HCT116 (cell line): ENCODE measurements at regions not wholly inside any gene's neighbourhood (a gene's known extent, or its start where the extent isn't known, plus 50 kb on each side); places are given as distances from the start of the nearest gene placed in this dataset.

Source experiments
- ATAC-seq: fragments of 200-7000 bp; cut with Tn5 transposase; 2 replicates; pipeline ENCODE4 v1.9.1; 2020; ENCODE audit warnings: mild to moderate bottlenecking, moderate library complexity
- BruUV-seq: library from RNA; stranded (reverse); fragments of 400-500 nt; replicated peaks from 2 replicates; lab custom pipeline; 2021; lab: Mats Ljungman, UMichigan
- CTCF ChIA-PET: fragments of 300-600 bp; sonication (Branson Sonifier 250); formaldehyde crosslinking; loops from one replicate; lab custom pipeline; 2021; ENCODE audit warnings: antibody characterized with exemption; lab: Charles Lee
- POLR2A ChIA-PET: fragments of 300-600, 350-600 bp; sonication (Branson Sonifier 250); formaldehyde crosslinking; loops from one replicate; lab custom pipeline; 2021; ENCODE audit warnings: antibody characterized with exemption; lab: Charles Lee
- RAD21 ChIA-PET, 2 experiments: fragments of 300-600 bp; sonication (Branson Sonifier 250); formaldehyde crosslinking; loops; one replicate each; lab custom pipeline; 2023; ENCODE audit warnings: low total read pairs in 2 of 2; ENCODE audit not compliant: uncharacterized antibody in 2 of 2, unreplicated experiment in 2 of 2, low non-redundant PET in 1 of 2; lab: Charles Lee
- DNase-seq: peaks from one replicate; pipeline ENCODE4 v3.0.0-alpha.2; 2010; ENCODE audit warnings: low read depth, low spot score
- H2AFZ ChIP-seq: fragments of 200-600 bp; shearing (Covaris generic), sonication (generic); 2 replicates; pipeline ENCODE4 v1.6.1; 2017; ENCODE audit warnings: low read depth, mixed run types, mixed read lengths, antibody characterized with exemption, low read length; ENCODE audit not compliant: poor library complexity, severe bottlenecking
- H3K27ac ChIP-seq: 2 replicates; pipeline ENCODE4 v1.5.1; 2012; ENCODE audit warnings: low read depth, low read length
- H3K27me3 ChIP-seq: fragments of 200-600 bp; sonication (generic); 2 replicates; pipeline ENCODE4 v1.6.1; 2016; ENCODE audit warnings: mixed run types, low read length, mixed read lengths; ENCODE audit not compliant: insufficient read depth
- H3K36me3 ChIP-seq, 2 experiments: fragments of 200-500 bp in 1 of 2; fragments of 200-600 bp in 1 of 2; sonication (Bioruptor generic) in 1 of 2; sonication (generic) in 1 of 2; 2 replicates each; pipeline versions ENCODE4 v1.5.1 to v1.6.1; 2014 to 2016; ENCODE audit warnings: low read length in 2 of 2, inconsistent platforms in 1 of 2, mixed read lengths in 1 of 2, mixed run types in 1 of 2; ENCODE audit not compliant: insufficient read depth in 2 of 2, control insufficient read depth in 1 of 2
- H3K4me1 ChIP-seq, 2 experiments: fragments of 200-600 bp in 1 of 2; sonication (generic) in 1 of 2; 2 replicates each; pipeline versions ENCODE4 v1.5.1 to v1.6.1; 2012 to 2017; ENCODE audit warnings: low read length in 2 of 2, inconsistent platforms in 1 of 2, mild to moderate bottlenecking in 1 of 2, mixed read lengths in 1 of 2, mixed run types in 1 of 2, moderate library complexity in 1 of 2; ENCODE audit not compliant: insufficient read depth in 2 of 2, control insufficient read depth in 1 of 2
- H3K4me2 ChIP-seq: fragments of 200-600 bp; sonication (generic); 2 replicates; pipeline ENCODE4 v1.6.1; 2017; ENCODE audit warnings: mixed run types, low read length, mixed read lengths
- H3K4me3 ChIP-seq, 2 experiments: fragments of 200-600 bp in 1 of 2; sonication (generic) in 1 of 2; replicated peaks in 1 of 2; 2 replicates each; pipeline ENCODE4 v1.5.1; 2011 to 2016; ENCODE audit warnings: low read length in 2 of 2, control low read depth in 1 of 2, low read depth in 1 of 2, mild to moderate bottlenecking in 1 of 2, mixed read lengths in 1 of 2, mixed run types in 1 of 2
- H3K79me2 ChIP-seq: fragments of 200-600 bp; sonication (generic); 2 replicates; pipeline ENCODE4 v1.6.1; 2017; ENCODE audit warnings: mild to moderate bottlenecking, mixed run types, low read length, moderate library complexity, mixed read lengths; ENCODE audit not compliant: insufficient read depth
- H3K9ac ChIP-seq: fragments of 200-600 bp; sonication (generic); 2 replicates; pipeline ENCODE4 v1.6.1; 2016; ENCODE audit warnings: low read length, mixed read lengths
- H3K9me2 ChIP-seq: fragments of 200-600 bp; sonication (generic), shearing (Covaris generic); 2 replicates; pipeline ENCODE4 v1.6.1; 2017; ENCODE audit warnings: mixed run types, mild to moderate bottlenecking, moderate library complexity; ENCODE audit not compliant: insufficient read depth
- H3K9me3 ChIP-seq, 2 experiments: fragments of 200-500 bp in 1 of 2; fragments of 200-600 bp in 1 of 2; sonication (Bioruptor generic) in 1 of 2; sonication (generic) in 1 of 2; 2 replicates each; pipeline ENCODE4 v1.6.1; 2014 to 2017; ENCODE audit warnings: low read length in 2 of 2, mixed read lengths in 2 of 2, inconsistent platforms in 1 of 2, low read depth in 1 of 2, mild to moderate bottlenecking in 1 of 2, mixed run types in 1 of 2, moderate library complexity in 1 of 2; ENCODE audit not compliant: control insufficient read depth in 1 of 2, insufficient read depth in 1 of 2
- H4K20me1 ChIP-seq: fragments of 200-600 bp; sonication (generic), shearing (Covaris generic); 2 replicates; pipeline ENCODE4 v1.6.1; 2017; ENCODE audit warnings: mixed run types, mild to moderate bottlenecking, moderate library complexity; ENCODE audit not compliant: insufficient read depth
- ATF3 ChIP-seq: IDR thresholded peaks from 2 replicates; pipeline ENCODE4 v1.6.1; 2012
- CBX3 ChIP-seq: IDR thresholded peaks from 2 replicates; pipeline ENCODE4 v1.6.1; 2012; ENCODE audit warnings: low read depth
- CTCF ChIP-seq, 3 experiments: fragments of 200-600 bp in 1 of 3; sonication (generic) in 1 of 3; IDR thresholded peaks in 2 of 3; conservative IDR thresholded peaks in 1 of 3; 2 replicates each; pipeline ENCODE4 v1.5.1; 2012 to 2017; ENCODE audit warnings: low read depth in 2 of 3, low read length in 2 of 3, antibody characterized with exemption in 1 of 3, borderline replicate concordance in 1 of 3, control low read depth in 1 of 3, mild to moderate bottlenecking in 1 of 3, mixed read lengths in 1 of 3, mixed run types in 1 of 3, moderate library complexity in 1 of 3; ENCODE audit not compliant: insufficient read depth in 1 of 3
- ELF1 ChIP-seq: IDR thresholded peaks from 2 replicates; pipeline ENCODE4 v1.6.1; 2012; ENCODE audit warnings: low read depth, borderline replicate concordance
- EZH2phosphoT487 ChIP-seq: fragments of 200-600 bp; IDR thresholded peaks from 2 replicates; pipeline ENCODE4 v1.6.1; 2018; ENCODE audit warnings: antibody characterized with exemption, borderline replicate concordance
- JUND ChIP-seq: IDR thresholded peaks from 2 replicates; pipeline ENCODE4 v1.6.1; 2012
- POLR2A ChIP-seq: IDR thresholded peaks from 2 replicates; pipeline ENCODE4 v1.7.0; 2011; ENCODE audit warnings: borderline replicate concordance; ENCODE audit not compliant: insufficient read depth, insufficient read length; ENCODE audit errors: extremely low read depth
- SIN3A ChIP-seq: IDR thresholded peaks from 2 replicates; pipeline ENCODE4 v1.6.1; 2012; ENCODE audit warnings: low read depth
- SP1 ChIP-seq: IDR thresholded peaks from 2 replicates; pipeline ENCODE4 v1.6.1; 2012; ENCODE audit warnings: low read depth
- SRF ChIP-seq: IDR thresholded peaks from 2 replicates; pipeline ENCODE4 v1.6.1; 2012; ENCODE audit warnings: low read depth
- ZFX ChIP-seq: fragments of 450-650 bp; IDR thresholded peaks from 2 replicates; pipeline ENCODE4 v1.6.1; 2017
- ZNF274 ChIP-seq: fragments of 200-500 bp; sonication (Bioruptor generic); IDR thresholded peaks from 2 replicates; pipeline ENCODE4 v1.6.1; 2014; ENCODE audit warnings: mild to moderate bottlenecking, low read depth, low read length, inconsistent platforms
- intact Hi-C: fragments of 100-400 bp; cut with micrococcal nuclease; formaldehyde crosslinking; loops from 2 replicates; pipeline ENCODE4 v1.10.0; 2022
- TF ChIP-seq, protein P1 (sequence below): IDR thresholded peaks from 2 replicates; pipeline ENCODE4 v1.6.1; 2011; ENCODE audit warnings: mild to moderate bottlenecking, low read length, moderate library complexity; ENCODE audit not compliant: insufficient replicate concordance; ENCODE audit errors: extremely low read depth

DNA sequence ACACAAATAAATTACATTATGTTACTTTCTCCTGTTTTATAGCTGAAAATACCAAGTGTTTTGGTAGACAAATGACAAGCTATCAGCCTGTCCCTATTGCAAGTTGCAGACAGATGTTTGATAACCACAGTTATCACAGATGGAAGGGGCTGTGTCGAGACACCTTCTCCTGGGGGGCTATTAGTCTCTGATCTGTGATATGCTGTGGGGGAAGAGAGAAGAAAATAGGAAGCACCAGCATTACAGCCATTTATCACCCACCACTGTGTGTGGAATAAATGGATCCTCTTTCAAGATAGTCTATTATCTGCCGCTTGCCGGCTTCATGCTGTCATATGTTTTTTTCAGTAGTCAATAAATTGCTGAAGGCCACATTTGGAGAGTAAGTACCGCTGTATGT, 597.2 kb upstream of the ADARB2 start:
- H3K4me1 ChIP-seq, result no peaks in the 10 kb centered on the region

More for the DNA sequence above, 597.2 kb upstream of the ADARB2 start:
- no TSS peak for BruUV-seq
- H4K20me1 ChIP-seq, result no peaks in the 10 kb centered on the region
- H3K36me3 ChIP-seq, result no peaks in the 10 kb centered on the region
- H3K4me3 ChIP-seq, result no peak overlapping the region
- no peak overlapping the region for H2AFZ ChIP-seq
- no peaks in the 10 kb centered on the region for H3K79me2 ChIP-seq
- H3K27ac ChIP-seq, result no peak overlapping the region
- CTCF ChIA-PET, result no interaction called here
- DNase-seq, result no peak
- RAD21 ChIA-PET, result no interaction called here
- no peak for ATAC-seq
- H3K4me2 ChIP-seq, result no peak overlapping the region
- POLR2A ChIA-PET, result no interaction called here
- H3K9me2 ChIP-seq, result no peaks in the 10 kb centered on the region
- intact Hi-C loops, result no loop called here
- TF ChIP-seq ATF3, result no peak
- TF ChIP-seq POLR2A, result no peak
- no peak for TF ChIP-seq SP1
- no peak for TF ChIP-seq SIN3A
- TF ChIP-seq CTCF (IDR thresholded peaks at IDR 0.05 in 2 of 3, conservative IDR thresholded peaks at IDR 0.05 in 1 of 3; ENCODE audit: borderline replicate concordance in 1 of 3, insufficient read depth in 1 of 3, low read depth in 2 of 3, low read length in 2 of 3), result no peak
- no peak for TF ChIP-seq EZH2phosphoT487
- no peak for TF ChIP-seq JUND
- TF ChIP-seq ZFX, result no peak
- no peak for TF ChIP-seq ELF1
- TF ChIP-seq, protein P1, sequence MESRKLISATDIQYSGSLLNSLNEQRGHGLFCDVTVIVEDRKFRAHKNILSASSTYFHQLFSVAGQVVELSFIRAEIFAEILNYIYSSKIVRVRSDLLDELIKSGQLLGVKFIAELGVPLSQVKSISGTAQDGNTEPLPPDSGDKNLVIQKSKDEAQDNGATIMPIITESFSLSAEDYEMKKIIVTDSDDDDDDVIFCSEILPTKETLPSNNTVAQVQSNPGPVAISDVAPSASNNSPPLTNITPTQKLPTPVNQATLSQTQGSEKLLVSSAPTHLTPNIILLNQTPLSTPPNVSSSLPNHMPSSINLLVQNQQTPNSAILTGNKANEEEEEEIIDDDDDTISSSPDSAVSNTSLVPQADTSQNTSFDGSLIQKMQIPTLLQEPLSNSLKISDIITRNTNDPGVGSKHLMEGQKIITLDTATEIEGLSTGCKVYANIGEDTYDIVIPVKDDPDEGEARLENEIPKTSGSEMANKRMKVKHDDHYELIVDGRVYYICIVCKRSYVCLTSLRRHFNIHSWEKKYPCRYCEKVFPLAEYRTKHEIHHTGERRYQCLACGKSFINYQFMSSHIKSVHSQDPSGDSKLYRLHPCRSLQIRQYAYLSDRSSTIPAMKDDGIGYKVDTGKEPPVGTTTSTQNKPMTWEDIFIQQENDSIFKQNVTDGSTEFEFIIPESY, result no peak
- TF ChIP-seq SRF, result no peak
- no peak for TF ChIP-seq ZNF274
- TF ChIP-seq CBX3, result no peak
- peaks cover 10 to 20% of the 10 kb centered on the region in 2 experiments; a peak in 3 of 4 replicates for H3K9me3 ChIP-seq
- no peak overlapping the region for H3K9ac ChIP-seq
- H3K27me3 ChIP-seq, result no peaks in the 10 kb centered on the region
